Stimulated activated CD4-positive, alpha-beta T cell treated with anti-CD3 and anti-CD28 coated beads, TNF-alpha, amount 100 ng/mL, for 4 hours (primary cell): ENCODE measurements at regions not wholly inside any gene's neighbourhood (a gene's known extent, or its start where the extent isn't known, plus 50 kb on each side); places are given as distances from the start of the nearest gene placed in this dataset.

ENCODE experiments used
- DNase-seq, 3 experiments: peaks; one replicate each; pipeline ENCODE4 v3.0.0-alpha.2; 2020; ENCODE audit warnings: low read depth in 3 of 3

DNA sequence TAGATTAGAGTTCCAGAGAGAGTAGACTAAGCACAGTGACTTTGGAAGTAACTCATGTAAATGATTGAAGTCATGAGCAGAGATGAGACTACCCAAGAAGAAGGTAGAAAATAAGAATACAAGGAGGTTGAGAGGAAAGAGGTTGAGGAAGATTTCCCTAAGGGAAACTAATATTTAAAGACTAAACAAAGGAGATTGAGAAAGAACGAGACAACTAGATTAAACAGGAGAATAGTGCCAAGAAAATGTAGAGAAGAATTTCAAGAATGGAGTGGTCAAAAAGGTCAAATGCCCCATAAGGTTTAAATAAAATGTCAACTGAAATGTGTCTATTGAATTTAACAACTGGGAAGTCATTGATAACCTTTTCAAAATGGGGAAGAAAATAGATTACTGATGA, 59.0 kb downstream of the RPS29 start:
- no peak for DNase-seq

DNA sequence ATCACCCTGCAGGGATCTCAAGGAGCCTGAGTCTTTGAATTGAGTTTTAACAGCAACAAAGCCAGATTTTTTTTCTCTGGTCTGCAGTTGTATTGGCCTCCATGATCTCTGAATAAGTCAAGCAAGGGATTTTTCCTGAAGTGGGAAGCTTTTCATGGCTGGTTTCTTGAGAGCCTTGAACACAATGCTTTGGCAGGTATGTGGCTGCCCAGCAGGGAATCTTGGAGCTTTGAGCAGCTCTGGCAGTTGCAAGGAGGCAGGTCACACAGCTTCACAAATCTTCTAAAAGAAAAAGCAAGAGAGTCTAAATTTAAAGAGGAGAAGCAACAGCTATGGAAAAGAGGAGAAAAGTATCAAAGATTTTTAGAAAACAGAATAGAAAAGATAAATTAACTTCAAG, 60.1 kb downstream of the RPS29 start:
- DNase-seq = no peak

DNA sequence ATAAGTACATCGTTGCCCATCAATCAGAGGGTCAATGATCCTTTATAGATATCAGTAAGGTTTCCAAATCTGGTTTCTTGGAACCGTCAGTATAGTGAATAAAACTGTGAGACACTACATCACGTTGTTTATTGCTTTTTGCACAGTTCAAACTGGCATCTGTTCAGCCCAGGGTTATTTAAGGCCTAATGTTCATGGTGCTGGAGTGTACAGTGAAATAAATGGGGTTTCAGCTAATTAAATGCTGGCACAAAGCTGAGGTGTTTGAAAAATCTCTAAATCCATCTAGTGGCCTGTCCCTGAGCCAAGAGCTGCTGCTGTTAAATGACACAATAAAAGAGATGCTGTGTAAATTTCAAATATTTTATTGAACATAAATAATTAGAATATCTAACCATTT, 69.9 kb downstream of the RPS29 start:
- DNase-seq = no peak

DNA sequence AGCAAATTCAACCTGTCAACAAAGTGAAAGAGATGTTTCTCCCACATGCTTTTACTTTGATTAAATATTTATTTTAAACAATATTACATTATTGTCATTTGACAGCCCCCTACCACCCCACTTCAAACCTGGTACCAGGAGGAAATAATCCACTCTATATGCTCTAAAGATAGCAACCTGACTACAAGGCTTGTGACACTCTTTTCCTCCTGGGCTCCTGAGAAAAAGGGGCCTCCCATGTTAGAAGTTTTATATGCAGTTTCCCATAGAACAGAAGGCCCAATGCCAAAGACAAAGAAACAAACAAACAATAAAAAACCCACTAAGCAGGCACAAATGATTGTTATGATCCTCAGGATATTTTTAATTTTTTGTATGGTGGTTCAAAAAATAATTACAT, 73.6 kb downstream of the RPS29 start:
- DNase-seq = no peak

DNA sequence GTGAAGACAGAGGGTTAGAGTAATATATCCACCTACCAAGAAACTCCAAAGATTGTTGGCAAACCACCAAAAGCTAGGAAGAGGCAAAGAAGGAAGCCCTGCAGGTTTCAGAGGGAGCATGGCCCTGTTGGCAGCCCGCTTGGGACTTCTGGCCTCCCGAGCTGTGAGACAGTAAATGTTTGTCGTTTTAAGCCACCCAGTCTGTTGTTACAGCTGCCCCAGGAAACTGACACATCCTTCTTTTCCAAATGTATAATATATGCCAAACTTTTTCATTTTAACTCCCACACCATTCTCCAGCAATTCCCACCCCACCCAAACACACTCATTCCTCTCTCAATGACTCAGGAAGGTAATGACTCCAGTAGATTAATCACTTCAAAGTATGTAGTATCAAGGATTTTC, 74.0 kb downstream of the RPS29 start:
- DNase-seq = no peak

DNA sequence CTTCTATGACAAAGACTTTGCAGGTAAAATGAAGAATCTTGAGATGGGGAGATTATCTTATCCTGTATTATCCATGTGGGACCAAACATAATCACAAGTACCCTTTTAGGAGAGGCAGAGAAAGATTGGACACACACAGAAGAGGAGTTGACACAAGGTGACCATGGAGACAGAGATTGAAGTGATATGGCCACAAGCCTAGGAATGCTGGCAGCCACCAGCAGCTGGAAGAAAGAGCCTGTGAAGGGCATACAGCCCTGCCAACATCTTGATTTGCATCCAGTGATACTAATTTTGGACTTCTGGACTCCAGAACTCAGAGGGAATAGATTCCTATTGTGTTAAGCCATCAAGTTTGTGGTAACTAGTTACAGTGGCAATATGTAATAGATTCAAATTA, 78.1 kb downstream of the RPS29 start:
- no peak for DNase-seq

DNA sequence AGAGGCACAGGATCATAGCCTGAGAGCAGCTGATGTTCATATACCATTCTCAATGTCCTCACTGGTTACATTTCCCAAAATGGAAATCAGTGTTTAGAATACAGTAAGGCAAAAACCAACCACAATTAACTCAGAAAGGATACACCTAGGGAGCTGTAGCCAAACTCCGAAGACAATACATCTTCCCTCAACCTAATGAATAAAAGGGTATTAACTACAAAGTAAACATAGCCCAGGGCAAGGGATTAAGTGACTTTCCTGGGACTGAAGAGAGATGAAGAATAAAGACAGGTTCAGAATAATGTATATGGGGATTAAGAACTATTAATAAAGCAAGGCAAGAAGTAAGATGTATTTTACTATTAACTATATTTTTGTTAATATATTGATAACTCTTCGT, 79.5 kb downstream of the RPS29 start:
- no peak for DNase-seq

DNA sequence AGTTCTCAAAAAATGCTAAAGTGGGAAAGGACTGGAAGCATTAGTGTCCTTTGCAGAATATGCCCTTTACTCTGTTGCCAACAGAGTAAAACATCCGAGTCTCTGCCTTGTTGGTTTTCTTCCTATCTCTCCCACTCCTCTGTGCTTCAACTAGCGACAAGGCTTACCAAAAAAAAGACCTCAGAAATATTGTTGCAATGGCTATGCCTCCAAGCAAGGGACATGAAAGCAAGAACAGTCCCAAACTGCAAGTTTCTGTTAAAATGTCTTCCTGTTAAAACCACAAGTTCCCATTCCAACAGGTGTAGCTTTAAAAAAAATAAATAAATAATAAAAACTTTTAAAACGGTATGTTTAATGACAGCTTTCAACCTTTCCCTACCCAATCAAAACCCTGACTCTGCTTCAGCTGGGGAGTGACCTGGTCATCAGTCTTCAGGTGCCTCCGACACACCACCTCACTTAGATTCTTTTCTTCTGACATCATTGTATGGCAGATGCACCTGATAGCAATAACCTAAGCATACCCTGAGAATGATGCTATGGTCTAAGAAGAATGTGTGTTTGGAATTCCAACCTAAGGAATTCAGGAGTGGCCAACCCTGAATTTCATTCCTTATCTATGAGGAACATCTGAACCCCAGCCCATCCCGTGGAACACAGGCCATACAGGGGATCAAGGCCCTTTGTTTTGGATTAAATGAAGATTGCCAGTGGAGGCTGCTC, 81.0 kb downstream of the RPS29 start:
- no peak for DNase-seq

DNA sequence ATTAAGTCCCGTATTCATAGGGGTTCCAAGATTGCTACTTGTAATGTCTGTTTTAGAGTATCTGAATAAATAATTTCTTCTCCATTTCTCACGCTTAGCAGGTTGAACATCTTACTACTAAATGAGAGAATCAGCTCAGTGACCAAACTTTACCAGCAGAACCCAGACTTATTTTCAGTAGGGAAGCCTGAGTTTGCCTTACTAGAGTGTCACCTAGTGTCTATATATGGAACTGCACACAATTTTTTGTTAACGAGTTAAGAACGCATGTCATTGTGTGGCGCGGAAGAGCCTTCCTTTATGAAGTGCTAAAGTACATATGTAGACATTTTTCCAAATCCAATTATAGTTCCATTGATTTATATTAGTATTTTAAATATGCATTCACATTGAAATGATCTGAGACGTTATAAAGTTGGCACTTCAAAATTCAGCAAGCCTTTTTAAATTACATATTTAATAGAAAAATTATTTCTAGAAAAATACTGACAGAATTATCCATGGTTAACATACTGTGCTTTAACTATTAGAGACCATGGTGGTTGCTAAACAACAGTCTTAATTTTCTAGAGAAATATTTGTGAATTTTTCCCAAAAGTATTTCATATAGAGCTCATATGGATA, 88.3 kb downstream of the RPS29 start:
- DNase-seq = no peak

DNA sequence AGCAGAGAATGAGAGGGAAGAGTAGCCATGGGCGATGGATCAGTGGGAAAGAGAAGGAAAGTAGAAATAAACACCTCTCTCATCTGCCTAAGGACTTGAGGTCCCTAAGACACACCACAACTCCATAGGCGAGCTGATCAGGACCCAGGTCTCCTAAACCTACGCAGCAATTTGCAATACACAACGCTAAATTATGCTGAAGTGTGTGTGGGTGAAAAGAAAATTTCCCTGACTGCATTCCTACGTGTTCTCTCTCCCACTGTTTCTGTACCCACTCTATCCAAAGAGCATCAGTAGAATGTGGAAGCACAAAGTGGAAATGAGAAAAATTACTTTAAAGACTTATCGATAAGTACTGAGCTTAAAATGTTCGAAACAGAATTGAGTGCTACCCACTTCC, 88.9 kb downstream of the RPS29 start:
- no peak for DNase-seq

DNA sequence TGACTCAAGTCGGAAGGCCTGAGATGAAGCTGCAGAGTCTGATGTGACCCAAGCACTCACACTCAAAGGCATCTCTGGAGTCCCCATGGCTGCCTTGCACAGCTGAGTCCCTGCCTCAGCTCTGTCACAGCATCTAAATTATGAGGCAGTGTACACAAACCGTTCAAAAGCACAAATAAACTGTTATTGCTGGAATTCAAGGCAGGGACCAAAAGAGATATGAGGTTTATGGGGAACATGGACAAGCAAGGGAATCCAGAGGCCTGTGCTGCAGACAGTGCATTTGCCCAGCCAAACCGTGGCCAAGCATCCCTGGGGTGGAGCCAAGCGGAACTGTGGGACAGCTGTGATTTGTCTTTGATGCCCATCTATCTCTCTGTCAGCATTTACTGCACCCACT, 91.3 kb downstream of the RPS29 start:
- no peak for DNase-seq

DNA sequence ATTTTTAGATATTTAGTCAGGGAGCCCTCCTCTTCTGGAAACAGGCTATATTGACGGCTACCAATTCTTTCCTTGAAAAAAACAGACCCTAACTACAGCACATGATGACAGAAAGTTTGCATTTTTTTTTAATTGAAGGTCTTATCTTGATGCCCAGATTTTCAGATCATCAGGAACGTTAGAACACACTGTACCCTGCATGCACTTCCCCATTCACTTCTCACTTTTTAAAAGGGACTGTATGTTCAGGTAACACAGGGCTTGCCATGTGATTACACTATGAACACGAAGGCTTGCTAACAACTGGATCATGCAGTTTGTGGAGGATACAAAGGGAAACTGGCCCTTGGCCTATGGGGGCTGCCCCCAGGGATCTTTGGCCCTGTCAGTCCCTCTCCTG, 92.6 kb downstream of the RPS29 start:
- no peak for DNase-seq

DNA sequence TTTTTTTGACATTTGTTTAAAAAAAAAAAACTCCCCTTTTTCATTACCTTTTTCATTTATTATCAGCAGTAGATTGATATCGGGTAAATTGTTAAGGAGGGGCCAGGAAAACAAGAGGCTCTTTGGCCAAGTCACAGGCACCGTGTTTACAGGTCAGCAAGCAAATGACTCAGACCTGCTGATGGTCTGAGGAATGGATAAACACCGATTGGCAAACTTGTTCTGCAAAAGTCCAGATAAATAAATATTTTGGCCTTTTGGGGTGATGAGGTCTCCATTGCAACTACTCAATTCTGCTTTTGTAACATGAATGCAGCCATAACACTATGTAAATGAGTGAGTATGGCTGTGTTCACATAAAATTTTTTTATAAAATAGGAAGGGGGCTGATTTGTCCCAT, 94.0 kb downstream of the RPS29 start:
- no peak for DNase-seq

DNA sequence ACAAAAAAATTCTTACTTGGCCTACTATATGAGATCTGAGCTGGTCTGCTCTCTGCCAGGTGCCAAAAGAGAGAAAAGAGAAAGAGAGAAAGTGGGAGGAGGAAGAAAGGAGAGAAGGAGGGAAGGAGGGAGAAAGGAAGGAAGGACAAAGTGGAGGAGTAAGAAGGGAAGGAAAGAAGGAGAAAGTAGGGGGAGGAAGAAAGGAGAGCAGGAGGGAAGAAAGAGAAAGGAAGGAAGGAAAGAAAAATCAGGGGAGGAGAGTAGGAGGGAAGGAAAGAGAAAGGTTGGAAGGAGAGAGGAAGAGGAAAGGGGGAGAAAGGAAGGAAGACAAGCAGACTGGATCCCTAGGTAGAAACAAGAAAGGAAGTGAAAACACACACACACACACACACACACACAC, 96.8 kb downstream of the RPS29 start:
- DNase-seq = no peak

DNA sequence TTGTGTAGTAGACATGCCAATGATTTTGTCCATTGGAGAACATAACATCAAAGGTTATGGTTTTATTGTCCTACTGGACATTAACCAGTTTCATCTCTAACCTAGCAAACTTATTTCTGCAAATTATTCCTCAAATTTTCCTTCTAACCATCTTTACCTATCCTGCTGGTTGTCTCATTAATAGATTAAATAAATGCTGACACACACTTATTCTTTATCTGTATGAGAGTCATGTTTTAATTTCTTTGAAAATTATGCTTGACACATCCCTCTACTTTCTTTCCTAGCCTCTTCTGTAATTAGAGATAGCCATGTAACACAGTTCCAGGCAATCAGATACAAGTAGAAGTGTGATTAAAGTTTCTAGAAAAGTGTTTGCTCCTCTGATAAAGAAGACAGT, 98.9 kb downstream of the RPS29 start:
- DNase-seq = no peak

DNA sequence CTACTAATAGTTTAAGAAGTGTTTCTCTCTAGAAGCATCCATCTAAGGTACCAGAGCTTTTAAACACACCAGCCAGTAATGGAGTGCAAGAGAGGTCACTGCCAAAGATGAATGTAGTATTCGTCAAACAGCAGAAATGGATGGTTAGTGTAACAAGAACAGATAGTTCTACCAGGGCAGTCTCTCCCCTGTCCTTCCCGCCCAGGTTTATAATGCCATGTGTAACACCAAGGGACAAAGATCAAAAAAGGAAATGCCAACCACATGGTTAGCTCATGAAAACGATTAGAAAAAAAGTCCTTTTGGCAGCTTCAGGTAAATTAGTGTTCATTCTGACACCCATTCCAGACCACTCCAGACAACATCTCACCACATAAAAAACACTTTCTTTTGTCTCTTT, 100.9 kb downstream of the RPS29 start:
- no peak for DNase-seq

DNA sequence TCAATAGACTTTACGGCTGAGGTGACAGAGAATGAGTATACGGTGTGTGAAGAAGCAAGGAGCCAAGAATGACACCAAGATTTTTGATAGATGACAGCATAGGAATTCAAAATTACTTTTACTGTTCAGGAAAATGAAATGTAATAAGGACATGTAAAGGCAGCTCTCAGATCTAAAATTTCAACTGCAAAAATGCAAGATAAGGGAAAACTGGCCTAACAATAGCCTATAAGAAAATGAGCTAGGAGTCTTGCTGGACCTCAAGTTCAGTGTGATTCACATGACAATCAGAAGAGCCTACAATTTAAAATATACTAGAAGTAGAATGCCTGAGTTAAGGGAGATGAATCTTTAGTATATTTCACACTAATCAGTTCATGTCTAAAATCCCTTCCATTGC, 102.0 kb downstream of the RPS29 start:
- no peak for DNase-seq

DNA sequence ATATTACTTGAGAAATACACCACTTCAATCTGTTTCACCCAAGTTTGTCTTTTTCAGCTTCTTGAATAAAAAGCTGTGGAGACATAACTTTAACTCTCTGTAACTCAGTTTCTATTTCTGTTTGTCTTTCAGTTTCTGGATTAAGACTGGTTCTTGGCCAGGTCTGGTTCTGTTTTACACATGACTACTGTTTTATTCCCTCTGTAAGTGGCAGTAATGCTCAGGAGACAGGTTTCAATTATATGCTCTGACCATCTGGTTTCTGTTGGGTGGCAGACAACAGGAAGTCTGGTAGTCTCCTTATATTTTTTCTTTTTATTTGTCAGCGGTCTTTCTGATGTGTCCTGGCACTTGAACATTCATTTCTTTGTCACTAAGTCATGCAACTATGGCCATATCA, 102.9 kb downstream of the RPS29 start:
- DNase-seq = no peak

DNA sequence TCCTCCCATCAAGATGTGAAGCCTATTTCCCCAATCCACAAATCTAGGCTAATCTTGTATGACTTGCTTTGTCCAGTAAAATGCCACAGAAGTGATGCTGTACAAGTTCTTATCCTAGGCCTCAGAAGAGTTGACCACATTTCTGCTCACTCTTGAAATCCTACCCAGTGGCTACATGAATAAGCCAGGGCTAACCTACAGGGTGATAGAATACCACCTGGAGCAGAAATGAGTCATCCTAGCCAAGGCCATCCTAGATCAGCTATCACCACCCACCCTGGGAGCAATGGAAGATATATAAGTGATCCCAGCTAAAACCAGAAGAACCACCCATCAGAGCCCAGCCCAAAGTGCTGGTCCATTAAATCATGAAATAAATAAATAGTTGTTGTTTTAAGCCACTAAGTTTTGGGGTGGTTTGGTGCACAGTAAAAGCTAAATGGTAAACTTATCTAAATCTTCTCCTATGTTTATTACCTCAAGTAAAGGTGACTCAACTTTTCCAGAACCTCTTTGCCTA, 105.1 kb downstream of the RPS29 start:
- DNase-seq = no peak

DNA sequence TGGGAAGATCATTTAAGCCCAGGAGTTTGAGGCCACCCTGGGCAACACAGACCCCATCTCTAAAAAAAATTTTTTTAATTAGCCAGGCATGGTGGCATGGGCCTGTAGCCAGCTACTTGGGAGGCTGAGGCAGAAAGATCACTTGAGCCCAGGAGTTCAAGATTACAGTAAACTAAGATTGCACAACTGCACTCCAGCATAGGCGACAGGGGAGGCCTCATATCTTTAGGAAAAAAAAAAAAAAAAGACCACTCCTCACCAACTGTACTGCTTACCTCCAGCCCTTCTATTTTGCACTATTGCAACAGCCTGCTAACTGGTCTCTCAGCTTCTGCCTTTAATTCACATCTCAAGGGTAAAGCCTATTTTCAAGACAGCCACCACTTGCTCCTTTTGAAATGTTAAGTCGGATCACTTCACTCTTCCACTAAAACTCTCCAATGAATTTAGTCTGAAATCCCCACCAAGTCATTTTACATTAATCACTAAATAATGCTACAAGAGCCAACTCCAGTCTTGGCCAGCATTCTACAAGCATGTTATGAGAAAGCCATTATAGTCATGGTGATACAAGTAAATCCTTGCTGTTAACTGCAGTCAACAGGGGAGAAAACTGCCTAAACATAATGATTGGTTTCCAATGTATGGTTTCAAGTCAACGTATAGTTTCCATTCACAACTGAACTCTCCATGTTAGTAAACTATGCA, 106.0 kb downstream of the RPS29 start:
- no peak for DNase-seq

DNA sequence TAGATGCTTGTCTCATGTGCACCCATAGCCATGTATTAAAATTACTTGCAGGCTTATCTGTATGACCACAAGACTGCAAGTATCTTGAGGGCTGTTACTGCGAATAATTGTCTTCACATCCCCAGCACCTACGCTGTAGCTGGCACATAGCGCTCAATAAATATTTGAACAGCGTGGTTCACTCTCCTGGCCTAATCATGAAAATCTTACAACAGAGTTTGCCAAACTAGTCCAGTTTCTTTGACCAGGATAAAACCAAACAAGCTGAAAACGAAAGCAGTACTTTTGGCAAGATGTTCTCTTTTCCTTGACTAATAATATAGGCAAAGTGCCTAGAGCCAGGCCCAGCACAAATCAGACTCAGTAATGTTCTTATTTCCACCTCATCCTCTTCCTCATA, 106.7 kb downstream of the RPS29 start:
- DNase-seq = no peak

DNA sequence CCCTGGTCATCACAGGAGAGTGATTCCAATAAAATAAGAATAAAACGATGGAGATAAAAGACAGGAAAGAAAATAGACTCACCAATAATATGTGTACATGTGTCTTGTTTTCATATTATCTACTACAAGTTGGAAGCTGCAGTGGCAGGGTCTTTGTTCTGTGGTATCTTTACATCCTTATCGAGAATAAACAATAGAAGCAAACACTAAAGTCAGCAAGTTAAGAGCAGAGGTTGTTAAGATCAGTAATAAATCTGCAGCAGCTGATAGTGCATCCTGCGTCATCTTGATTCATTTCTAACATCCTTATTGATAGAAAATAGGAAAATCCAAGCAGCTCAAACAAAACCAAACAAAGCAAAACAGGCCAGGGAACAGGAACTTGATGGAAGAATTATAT, 107.4 kb downstream of the RPS29 start:
- DNase-seq = no peak

DNA sequence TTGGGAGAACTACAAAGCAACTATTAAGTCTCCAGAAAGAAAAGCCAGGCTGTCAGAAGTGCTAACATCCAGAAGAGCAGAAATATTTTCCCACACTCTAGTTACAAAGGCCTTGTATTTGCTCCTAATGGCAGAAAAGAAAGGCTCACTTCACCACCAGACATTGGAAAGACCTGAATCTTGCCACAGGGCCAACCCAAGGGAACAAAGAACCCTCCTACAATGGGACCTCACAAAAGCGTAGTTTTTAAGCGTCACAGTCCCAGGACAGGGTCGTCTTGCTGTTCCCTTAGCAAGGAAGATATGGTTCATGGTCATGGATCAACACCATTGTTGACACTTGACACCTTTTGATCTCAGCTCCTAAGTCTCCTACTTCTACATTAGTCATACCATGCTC, 119.1 kb downstream of the RPS29 start:
- no peak for DNase-seq
